ENCODE measurements at regions not wholly inside any gene's neighbourhood (a gene's known extent, or its start where the extent isn't known, plus 50 kb on each side); places are given as distances from the start of the nearest gene placed in this dataset.
"Not testable (repeated sequence)": the region's sequence is repeated elsewhere in the genome, so short reads cannot be mapped to it uniquely, and the experiment has no call there.

GRCh38 chr11:130533871-130534270, 85.4 kb downstream of the ADAMTS15 start:
- no peak overlapping the region for H3K4me3 ChIP-seq (ENCODE audit: low read depth, low read length)
- TF ChIP-seq CTCF (IDR thresholded peaks at IDR 0.05; ENCODE audit: insufficient read depth, low read depth, low read length), result no peak
- no peak for DNase-seq (ENCODE audit: low read depth)

GRCh38 chr11:130534551-130534950, 86.1 kb downstream of the ADAMTS15 start:
- no peak for DNase-seq (ENCODE audit: low read depth)
- no peak for TF ChIP-seq CTCF (IDR thresholded peaks at IDR 0.05; ENCODE audit: insufficient read depth, low read depth, low read length)

GRCh38 chr11:130535520-130535919, 87.1 kb downstream of the ADAMTS15 start:
- no peak for TF ChIP-seq CTCF (IDR thresholded peaks at IDR 0.05; ENCODE audit: insufficient read depth, low read depth, low read length)
- DNase-seq (ENCODE audit: low read depth), result no peak
- H3K4me3 ChIP-seq (ENCODE audit: low read depth, low read length), result no peak overlapping the region

More at GRCh38 chr11:130534551-130534950, 86.1 kb downstream of the ADAMTS15 start:
- H3K4me3 ChIP-seq (ENCODE audit: low read depth, low read length), result no peak overlapping the region

GRCh38 chr11:130536106-130537040, 87.9 kb downstream of the ADAMTS15 start:
- H3K4me3 ChIP-seq (ENCODE audit: low read depth, low read length), result no peak overlapping the region
- no peak for TF ChIP-seq CTCF (IDR thresholded peaks at IDR 0.05; ENCODE audit: insufficient read depth, low read depth, low read length)
- no peak for DNase-seq (ENCODE audit: low read depth)

GRCh38 chr11:130539680-130540079, 91.2 kb downstream of the ADAMTS15 start:
- H3K4me3 ChIP-seq (ENCODE audit: low read depth, low read length); DNase-seq (ENCODE audit: low read depth): not testable (repeated sequence)

GRCh38 chr11:130544266-130544665, 95.8 kb downstream of the ADAMTS15 start:
- H3K4me3 ChIP-seq (ENCODE audit: low read depth, low read length), result no peak overlapping the region
- TF ChIP-seq CTCF (IDR thresholded peaks at IDR 0.05; ENCODE audit: insufficient read depth, low read depth, low read length), result no peak
- no peak for DNase-seq (ENCODE audit: low read depth)

GRCh38 chr11:130545449-130546072, 97.1 kb downstream of the ADAMTS15 start:
- no peak overlapping the region for H3K4me3 ChIP-seq (ENCODE audit: low read depth, low read length)
- DNase-seq (ENCODE audit: low read depth), result no peak
- TF ChIP-seq CTCF (IDR thresholded peaks at IDR 0.05; ENCODE audit: insufficient read depth, low read depth, low read length), result no peak
